GM13976 (cell line): ENCODE measurements at regions not wholly inside any gene's neighbourhood (a gene's known extent, or its start where the extent isn't known, plus 50 kb on each side); places are given as distances from the start of the nearest gene placed in this dataset.
"Not testable (repeated sequence)": the region's sequence is repeated elsewhere in the genome, so short reads cannot be mapped to it uniquely, and the experiment has no call there.

Experiments
- DNase-seq: peaks from one replicate; pipeline ENCODE4 v3.0.0; 2012; ENCODE audit warnings: low spot score
- in situ Hi-C: fragments of 300-500 bp; cut with MboI; formaldehyde crosslinking; loops from one replicate; pipeline ENCODE4 v1.12.0; 2022; ENCODE audit warnings: low sequenced_read_pairs, mixed read lengths, inconsistent platforms; ENCODE audit not compliant: unreplicated experiment
- TF ChIP-seq, protein P1 (sequence below): IDR thresholded peaks from 2 replicates; pipeline ENCODE4 v1.5.1; 2012; ENCODE audit warnings: borderline replicate concordance, mild to moderate bottlenecking; ENCODE audit not compliant: insufficient read depth; ENCODE audit errors: extremely low read depth, missing control alignments, control extremely low read depth

DNA sequence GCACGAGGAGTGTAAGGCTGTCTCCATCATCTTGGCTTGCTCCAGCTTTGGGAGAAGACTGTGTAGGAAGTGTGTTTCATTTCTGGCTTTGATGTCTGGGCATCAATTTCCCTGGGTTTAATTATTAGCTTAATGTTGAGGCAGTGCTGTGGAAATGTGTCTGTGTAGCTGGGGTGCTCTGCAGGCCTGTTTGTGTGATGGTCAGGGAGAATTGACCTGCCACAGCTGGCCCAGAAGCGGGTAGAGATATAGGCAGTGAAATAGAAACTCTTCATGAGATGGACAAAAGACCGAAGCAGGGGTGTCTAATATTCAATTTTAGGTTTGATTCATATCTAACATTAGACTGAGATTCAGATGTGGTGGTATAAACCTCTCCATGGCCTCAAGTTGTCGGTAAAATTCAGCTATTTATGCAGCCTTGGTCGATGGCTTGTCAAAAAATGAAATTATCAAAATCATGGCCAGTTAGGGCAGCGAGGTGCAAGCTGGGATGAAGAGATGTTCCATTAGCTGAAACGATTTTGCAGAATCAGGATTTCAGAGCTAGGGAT lies 95.3 kb upstream of the SNX9 start:
- no peak for DNase-seq
- TF ChIP-seq, protein P1, sequence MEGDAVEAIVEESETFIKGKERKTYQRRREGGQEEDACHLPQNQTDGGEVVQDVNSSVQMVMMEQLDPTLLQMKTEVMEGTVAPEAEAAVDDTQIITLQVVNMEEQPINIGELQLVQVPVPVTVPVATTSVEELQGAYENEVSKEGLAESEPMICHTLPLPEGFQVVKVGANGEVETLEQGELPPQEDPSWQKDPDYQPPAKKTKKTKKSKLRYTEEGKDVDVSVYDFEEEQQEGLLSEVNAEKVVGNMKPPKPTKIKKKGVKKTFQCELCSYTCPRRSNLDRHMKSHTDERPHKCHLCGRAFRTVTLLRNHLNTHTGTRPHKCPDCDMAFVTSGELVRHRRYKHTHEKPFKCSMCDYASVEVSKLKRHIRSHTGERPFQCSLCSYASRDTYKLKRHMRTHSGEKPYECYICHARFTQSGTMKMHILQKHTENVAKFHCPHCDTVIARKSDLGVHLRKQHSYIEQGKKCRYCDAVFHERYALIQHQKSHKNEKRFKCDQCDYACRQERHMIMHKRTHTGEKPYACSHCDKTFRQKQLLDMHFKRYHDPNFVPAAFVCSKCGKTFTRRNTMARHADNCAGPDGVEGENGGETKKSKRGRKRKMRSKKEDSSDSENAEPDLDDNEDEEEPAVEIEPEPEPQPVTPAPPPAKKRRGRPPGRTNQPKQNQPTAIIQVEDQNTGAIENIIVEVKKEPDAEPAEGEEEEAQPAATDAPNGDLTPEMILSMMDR = no peak
- in situ Hi-C loops = no loop called here

DNA sequence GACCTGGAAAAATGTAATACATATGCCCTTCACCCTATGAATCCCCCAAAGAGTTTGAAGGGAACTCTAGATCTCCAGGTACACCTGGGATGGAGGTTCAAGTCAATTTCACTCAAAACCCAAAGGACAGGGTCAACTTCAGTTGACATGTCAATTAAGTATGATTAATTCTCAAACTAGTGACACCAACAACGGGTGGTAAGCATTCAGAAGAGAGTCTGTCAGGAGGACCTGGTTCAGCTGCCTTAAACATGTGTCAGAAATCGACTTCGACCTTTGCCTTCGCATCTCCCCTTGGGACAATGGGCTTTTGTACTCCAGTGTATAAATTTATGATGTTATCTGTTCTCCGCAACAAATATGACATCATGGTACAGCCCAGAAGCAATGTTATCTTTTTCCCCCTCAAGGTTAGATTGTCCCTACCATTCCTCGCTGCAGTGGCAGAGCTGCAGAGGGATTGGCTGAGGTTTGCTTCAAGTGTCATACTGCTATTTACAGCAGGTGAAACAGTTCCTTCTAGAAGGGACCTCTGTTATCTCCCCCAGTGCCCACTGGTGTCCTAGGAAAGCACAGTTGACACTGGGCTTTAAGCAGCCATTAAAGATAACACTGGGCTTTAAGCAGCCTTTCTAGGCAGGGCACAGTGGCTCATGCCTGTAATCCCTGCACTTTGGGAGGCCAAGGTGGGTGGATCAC lies 94.7 kb upstream of the SNX9 start:
- in situ Hi-C loops = no loop called here
- no peak for DNase-seq
- TF ChIP-seq, protein P1 = no peak

DNA sequence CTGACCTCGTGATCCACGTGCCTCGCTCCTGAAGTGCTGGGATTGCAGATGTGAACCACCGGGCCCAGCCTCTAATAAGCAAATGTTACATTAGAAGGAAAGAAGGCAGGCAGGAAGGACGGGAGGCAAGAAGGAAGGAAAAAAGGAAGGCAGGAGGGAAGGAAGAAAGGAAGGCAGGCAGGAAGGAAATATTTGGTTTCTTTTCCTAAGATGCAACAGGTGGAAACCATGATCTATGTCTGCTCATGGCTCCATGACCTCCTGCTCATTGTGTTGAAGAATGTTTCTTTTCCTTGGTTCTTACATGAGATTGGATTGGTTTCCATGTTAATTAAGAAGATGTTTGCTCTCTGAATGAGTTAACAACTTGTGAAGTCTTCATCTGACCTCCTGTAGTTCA lies 91.8 kb upstream of the SNX9 start:
- in situ Hi-C loops = no loop called here
- DNase-seq = no peak
- TF ChIP-seq, protein P1 = no peak

DNA sequence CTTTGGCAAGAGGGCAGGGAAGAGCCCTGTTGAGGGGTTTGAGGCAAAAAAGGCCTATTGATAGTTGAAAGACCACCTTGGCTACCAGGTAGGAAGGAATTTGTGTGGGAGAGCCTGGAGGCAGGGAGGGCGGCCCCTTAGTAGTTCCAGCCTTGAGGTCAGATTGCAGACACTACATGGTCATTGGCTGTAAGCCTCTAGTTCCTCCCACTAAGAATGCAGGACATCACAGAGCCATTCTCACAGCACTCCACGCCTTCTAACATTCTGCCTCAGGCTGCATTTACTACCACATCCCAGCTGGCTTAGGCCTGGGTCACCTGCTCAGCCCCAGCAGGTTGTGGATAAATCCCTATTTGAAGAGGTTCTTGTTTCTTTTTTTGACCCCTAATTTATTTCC lies 91.0 kb upstream of the SNX9 start:
- TF ChIP-seq, protein P1 = no peak
- no peak for DNase-seq
- in situ Hi-C loops = no loop called here

DNA sequence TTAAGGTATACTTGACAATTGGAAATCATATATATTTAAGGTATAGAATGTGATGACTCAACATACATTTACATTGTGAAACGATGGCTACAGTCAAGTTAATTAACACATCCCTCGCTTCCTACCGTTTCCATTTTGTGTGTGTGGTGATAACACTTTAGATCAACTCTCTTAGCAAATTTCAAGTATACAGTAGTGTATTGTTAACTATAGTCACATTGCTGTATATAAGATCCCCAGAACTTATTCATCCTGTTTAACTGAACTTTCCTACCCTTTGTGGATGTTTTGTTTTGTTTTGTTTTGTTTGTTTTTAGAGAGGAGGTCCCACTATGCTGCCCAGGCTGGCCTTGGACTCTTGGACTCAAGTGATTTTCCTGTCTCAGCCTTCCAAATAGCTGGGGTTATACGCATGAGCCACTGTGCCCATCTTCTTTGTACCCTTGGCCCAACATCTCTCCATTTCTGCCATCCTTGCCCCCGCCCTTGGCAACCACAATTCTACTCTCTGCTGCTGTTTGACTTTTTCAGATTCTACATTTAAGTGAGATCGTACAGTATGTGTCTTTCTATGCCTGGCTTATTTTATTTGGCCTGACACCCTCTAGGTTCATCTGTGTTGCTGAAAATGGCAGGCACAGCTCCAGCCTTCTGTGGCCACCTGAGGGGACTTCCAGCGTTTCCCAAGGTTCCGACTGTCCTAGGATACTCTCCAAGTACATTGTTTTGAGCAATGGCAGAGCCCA lies 90.5 kb upstream of the SNX9 start:
- in situ Hi-C loops = no loop called here
- DNase-seq = no peak
- TF ChIP-seq, protein P1 = no peak

DNA sequence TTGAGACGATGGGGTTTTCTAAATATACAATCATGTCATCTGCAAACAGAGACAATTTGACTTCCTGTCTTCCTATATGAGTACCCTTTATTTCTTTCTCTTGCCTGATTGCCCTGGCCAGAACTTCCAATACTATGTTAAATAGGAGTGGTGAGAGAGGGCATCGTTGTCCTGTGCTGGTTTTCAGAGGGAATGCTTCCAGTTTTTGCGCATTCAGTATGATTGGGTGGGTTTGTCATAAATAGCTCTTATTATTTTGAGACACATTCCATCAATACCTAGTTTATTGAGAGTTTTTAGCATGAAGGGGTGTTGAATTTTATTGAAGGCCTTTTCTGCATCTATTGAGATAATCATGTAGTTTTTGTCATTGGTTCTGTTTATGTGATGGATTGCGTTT lies 86.5 kb upstream of the SNX9 start:
- DNase-seq, in situ Hi-C loops: not testable (repeated sequence)
